GM21576 (cell line): ENCODE measurements at regions not wholly inside any gene's neighbourhood (a gene's known extent, or its start where the extent isn't known, plus 50 kb on each side); places are given as distances from the start of the nearest gene placed in this dataset.
"Not testable (repeated sequence)": the region's sequence is repeated elsewhere in the genome, so short reads cannot be mapped to it uniquely, and the experiment has no call there.

Experiments
- ATAC-seq: cut with Tn5 transposase; IDR thresholded peaks from one replicate; pipeline ENCODE4 v1.9.1; 2021; ENCODE audit warnings: mild to moderate bottlenecking, moderate library complexity; ENCODE audit not compliant: unreplicated experiment

DNA sequence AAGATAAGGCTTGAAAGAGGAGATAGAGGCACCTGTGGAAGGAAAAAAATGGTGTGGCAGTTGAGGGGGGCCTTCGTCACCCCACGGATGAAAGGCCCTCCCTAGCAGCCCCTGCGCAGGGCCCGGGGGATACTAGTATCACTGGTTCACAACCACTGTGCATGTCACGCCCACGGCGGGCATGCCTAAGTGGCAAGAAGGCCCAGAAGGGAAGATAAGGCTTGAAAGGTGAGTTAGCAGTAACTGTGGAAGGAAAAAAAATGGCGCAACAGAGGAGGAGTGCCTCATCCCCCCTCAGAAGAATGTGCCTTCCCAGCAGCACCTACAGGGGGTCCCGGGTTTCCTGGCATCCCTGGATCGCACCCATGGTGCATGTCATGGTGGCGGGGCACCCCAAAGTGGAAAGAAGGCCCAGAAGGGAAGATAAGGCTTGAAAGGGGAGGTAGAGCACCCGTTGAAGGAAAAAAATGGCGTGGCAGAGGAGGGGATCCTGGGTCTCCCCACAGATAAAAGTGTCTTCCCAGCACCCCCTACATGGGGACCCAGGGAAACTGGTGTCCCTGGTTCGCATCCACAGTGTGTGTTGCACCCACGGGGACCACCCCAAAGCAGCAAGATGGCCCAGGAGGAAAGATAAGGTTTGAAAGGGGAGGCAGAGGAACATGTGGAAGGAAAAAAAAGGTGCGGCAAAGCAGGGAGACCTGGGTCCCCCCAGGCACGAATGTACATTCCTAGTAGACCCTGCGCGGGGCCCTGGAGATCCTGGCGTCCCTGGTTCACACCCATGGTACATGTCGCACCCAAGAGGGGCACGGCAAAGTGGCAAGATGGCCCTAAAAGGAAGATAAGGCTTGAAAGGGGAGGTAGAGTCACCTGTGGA is 279.2 kb downstream of the ALG10 start:
- ATAC-seq: no peak

DNA sequence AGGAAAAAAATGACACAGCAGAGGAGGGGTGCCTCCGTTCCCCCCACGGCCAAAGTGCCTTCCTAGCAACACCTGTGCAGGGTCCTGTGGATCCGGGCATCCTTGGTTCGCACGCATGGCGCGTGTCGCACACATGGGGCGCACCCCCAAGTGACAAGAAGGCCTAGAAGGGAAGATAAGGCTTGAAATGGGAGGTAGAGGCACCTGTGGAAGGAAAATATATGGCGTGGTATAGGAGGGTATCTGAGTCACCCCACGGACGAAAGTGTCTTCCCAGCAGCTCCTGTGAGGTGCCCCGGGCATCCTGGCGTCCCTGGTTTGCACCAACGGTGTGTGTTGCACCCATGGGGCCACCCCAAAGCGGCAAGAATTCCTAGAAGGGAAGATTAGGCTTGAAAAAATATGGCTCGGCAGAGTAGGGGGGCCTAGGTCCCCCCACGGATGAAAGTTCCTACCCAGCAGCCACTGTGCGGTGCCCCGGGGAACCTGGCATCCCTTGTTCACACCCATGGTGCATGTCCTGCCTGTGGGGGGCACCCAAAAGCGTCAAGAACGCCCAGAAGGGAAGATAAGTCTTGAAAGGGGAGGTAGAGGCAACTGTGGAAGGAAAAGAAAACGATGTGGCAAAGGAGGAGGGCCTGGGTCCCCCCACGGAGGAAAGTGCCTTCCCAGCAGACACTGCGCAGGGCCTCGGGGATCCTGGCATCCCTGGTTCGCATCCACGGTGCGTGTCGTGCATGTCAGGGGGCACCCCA is 280.0 kb downstream of the ALG10 start:
- no peak for ATAC-seq

DNA sequence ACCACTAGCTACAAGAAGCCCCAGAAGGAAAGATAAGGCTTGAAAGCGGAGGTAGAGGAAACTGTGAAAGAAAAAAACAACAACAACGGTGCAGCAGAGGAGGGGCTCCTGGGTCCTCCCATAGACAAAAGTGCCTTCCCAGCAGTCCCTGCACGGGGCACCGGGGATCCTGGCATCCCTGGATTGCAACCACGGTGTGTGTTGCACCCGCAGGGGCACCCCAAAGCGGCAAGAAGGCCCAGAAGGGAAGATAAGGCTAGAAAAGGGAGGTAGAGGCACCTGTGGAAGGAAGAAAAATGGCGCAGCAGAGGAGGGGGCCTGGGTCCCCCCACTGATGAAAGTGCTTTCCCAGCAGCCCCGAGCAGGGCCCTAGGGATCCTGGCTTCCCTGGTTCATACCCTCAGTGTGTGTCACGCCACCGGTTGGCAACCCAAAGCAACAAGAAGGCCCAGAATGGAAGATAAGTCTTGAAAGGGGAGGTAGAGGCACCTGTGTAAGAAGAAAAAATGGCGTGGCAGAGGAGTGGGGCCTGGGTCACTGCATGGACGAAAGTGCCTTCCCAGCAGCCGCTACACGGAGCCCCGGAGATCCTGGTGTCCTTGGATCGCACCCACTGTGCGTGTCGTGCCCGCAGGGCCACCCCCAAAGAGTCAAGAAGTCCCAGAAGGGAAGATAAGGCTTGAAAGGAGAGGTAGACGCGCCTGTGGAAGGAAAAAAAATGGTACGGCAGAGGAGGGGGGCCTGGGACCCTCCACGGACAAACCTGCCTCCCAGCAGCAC is 281.0 kb downstream of the ALG10 start:
- no peak for ATAC-seq

DNA sequence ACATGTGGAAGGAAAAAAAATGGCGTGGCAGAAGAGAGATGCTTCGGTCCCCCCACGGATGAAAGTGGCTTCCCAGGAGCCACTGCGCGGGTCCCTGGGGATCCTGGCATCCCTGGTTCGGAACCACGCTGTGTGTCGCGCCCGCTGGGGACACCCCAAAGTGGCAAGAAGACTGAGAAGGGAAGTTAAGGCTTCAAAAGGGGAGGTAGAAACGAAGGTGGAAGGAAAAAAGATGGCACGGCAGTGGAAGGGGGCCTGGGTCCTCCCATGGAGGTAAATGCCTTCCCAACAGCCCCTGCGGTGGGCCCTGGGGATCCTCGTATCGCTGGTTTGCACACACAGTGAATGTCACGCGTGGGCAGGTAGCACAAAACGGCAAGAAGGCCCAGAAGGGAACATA is 281.7 kb downstream of the ALG10 start:
- ATAC-seq: no peak

DNA sequence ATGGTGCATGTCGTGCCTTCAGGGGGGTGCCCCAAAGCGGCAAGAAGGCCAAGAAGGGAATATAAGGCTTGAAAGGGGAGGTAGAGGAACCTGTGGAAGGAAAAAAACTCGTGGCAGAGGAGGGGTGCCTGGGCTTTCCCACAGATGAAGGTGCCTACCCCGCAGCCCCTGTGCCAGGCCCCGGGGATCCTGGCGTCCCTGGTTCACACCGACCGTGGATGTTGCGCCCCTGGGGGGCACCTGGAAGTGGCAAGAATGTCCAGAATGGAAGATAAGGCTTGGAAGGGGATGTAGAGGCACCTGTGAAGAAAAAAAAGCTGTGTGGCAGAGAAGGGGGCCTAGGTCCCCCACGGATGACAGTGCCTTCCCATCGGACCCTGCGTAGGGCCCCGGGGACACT is 282.2 kb downstream of the ALG10 start:
- no peak for ATAC-seq

DNA sequence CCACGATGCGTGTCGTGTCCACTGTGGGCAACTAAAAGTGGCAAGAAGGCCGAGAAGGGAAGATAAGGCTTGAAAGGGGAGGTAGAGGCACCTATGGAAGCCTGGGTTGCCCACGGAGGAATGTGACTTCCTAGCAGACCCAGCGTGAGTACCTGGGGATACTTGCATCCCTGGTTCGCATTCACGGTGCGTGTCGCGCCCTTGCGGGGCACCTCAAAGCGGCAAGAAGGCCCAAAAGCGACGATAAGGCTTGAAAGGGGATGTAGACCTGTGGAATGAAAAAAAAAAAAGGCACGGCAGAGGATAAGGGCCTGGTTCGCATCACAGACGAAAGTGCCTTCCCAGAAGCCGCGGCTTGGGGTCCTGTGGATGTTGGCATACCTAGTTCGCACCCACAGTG is 282.9 kb downstream of the ALG10 start:
- ATAC-seq: no peak

DNA sequence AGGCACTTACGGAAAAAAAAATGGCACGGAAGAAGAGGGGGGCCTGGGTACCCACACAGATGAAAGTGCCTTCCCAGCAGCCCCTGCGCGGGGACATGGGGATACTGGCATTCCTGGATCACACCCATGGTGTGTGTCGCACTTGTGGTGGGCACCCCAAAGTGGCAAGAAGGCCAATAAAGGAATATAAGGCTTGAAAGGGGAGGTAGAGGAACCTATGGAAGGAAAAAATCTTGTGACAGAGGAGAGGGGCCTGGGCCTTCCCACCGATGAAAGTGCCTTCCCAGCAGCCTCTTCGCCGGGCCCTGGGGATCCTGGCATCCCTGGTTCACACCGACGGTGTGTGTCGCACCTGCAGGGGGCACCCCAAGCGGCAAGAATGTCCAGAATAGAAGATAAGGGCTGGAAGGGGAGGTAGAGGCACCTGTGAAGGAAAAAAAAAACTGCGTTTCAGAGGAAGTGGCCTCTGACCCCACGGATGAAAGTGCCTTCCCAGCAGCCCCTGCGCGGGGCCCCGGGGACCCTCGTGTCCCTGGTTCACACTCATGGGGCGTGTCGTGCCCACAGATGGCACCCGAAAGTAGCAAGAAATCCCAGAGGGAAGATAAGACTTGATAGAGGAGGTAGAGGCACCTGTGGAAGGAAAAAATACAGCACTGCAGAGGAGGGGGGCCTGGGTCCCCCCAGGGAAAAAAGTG is 284.0 kb downstream of the ALG10 start:
- ATAC-seq: no peak

DNA sequence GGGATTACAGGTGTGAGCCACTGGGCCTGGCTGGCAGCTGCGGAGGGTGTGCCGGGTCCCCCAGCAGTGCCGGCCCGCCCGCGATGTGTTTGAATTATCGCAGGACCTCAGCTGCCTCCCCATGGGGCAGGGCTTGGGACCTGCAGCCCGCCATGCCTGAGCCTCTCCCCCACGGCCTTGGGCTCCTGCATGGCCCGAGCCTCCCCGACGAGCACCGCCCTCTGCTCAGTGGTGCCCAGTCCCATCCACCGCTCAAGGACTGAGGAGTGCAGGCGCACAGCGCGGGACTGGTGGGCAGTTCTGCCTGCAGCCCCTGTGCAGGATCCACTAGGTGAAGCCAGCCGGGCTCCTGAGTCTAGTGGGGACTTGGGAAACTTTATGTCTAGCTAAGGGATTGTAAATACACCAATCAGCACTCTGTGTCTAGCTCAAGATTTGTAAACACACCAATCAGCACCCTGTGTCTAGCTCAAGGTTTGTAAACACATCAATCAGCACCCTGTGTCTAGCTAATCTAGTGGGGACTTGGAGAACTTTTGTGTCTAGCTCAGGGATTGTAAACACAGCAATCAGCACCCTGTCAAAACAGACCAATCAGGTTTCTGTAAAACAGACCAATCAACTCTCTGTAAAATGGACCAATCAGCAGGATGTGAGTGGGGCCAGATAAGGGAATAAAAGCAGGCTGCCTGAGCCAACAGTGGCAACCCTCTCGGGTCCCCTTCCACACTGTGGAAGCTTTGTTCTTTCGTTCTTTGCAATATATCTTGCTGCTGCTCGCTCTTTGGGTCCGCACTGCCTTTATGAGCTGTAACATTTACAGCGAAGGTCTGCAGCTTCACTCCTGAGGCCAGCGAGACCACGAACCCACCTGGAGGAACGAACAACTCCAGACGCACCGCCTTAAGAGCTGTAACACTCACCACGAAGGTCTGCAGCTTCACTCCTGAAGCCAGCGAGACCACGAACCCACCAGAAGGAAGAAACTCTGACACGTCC is 287.8 kb downstream of the ALG10 start:
- ATAC-seq: not testable (repeated sequence)

DNA sequence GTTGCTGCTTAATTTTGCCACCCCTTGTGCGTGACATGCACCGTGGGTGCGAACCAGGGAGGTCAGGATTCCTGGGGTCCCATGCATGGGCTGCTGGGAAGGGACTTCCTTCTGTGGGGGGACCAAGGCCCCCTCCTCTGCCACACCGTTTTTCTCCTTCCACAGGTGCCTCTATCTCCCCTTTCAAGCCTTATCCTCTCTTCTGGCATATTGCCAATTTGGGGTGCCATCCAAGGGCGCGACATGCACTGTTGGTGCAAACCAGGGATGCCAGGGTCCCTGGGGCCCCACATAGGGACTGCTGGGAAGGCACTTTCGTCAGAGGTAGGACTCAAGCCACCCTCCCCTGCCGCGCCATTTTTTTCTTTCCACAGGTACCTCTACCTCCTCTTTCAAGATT is 289.0 kb downstream of the ALG10 start:
- no peak for ATAC-seq

DNA sequence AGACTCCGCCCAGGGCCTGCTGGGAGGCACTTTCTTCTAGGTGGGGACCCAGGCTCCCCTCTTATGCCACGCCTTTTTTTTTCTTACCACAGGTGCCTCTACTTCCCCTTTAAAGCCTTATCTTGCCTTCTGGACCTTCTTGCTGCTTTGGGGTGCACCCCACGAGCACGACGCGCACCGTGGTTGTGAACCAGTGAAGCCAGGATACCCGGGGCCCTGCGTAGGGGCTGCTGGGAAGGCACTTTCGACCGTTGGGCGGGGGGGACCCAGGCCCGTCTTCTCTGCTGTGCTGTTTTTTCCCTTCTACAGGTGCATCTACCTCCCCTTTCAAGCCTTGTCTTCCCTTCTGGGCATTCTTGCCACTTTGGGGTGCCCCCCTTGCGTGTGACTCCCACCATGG is 305.4 kb downstream of the ALG10 start:
- no peak for ATAC-seq

DNA sequence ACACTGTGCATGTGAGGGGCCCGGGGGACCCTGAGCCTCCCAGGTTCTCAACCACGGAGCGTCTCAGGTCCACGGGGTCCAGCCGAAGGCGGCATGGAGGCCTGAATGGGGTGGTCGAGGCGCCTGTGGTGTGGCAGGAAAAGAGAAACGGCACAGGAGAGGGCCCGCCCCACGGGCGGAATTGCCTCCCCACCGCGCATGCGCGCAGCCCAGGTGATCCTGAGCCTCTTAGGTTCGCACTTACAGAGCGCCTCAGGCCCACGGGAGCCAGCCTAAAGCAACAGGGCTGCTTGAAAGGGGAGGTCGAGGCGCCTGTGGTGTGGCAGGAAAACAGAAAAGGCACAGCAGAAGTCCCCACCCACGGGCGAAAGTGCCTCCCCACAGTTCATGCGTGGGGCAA is 311.0 kb downstream of the ALG10 start:
- ATAC-seq: no peak

DNA sequence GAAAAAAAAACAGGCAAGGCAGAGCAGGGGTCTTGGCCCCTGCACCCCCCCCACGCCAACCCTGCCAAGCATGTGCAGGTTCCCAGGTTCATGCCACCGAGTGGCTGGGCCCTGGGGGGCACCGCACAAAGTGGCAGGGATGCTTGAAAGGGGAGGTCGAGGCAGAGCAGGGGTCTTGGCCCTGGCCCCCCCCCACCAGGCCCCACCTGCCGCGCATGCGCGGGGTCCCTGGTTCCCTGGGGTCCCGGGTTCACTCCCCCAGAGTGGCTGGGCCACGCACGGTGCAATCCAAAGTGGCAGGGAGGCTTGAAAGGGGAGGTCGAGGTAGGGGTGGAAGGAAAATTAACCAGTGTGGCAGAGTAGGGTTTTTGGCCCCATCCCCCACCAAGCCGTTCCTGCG is 312.2 kb downstream of the ALG10 start:
- ATAC-seq: no peak

DNA sequence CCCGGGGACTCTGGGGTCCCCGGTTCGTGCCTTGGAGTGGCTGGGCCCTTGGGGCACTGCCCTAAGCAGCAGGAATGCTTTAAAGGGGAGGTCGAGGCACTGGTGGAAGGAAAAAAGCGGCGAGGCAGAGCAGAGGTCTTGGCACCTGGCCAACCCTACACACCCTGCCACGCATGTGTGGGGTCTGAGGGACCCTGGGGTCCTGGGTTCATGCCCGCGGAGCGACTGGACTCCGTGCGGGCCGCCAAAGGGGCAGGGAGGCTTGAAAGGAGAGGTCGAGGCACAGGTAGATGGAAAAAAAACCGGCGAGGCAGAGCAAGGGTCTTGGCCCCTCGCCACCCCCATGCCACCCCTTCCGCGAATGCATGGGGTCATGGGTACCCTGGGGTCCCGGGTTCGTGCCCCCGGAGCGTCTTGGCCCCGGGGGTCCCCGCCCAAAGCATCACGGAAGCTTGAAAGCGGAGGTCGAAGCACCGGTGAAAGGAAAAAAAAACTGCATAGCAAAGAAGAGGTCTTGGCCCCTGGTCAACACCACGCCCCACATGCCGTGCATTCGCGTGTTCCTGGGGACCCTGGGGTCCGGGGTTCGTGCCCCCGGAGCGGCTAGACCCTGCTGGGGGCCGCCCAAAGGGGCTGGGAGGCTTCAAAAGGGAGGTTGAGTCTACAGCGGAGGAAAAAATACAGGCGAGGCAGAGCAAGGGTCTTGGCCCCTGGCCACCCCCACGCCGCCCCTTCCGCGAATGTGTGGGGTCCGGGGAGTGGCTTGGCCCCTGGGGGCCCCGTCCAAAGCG is 312.9 kb downstream of the ALG10 start:
- no peak for ATAC-seq

DNA sequence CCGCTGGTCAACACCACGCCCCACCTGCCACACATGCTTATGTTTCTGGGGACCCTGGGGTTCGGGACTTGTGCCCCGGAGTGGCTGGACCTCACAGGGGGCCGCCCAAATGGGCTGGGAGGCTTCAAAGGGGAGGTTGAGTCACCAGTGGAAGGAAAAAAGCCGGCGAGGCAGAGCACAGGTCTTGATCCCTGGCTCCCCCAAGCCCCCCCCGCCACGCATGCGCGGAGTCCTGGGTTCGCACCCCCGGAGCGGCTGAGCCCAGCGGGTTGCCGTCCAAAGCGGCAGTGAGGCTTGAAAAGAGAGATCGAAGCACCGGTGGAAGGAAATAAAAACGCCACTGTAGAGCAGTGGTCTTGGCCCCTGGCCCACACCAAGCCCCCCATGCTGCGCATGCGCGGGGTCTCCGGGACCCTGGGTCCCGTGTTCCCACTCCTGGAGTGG is 313.5 kb downstream of the ALG10 start:
- no peak for ATAC-seq

DNA sequence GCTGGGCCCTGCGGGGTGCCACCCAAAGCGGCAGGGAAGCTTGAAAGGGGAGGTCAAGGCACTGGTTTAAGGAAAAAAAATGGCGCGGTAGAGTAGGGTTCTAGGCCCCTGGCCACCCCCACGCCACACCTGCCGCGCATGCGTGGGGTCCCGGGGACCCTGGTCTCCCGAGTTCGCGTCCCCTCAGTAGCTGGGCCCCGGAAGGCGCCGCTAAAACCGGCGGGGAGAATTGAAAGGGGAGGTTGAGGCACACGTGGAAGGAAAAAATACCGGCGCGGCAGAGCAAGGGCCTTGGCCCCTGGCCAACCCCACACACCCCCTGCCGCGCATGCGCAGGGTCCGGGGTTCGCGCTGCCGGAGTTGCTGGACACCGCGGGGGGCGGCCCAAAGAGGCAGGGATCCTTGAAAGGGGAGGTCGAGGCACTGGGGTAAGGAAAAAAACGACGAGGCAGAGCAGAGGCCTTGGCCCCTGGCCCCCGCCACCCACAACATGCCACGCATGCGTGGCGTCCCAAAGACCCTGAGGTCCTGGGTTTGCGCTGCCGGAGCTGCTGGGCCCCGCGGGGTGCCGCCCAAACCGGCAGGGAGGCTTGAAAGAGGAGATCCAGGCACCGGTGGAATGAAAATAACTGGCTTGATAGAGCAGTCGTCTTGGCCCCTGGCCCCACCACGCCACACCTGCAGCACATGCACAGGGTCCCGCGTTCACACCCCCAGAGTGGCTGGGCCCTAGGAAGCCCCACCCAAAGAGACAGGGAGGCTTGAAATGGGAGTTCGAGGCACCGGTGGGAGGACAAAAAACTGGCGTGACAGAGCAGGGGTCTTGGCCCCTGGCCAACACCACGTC is 314.5 kb downstream of the ALG10 start:
- ATAC-seq: no peak

DNA sequence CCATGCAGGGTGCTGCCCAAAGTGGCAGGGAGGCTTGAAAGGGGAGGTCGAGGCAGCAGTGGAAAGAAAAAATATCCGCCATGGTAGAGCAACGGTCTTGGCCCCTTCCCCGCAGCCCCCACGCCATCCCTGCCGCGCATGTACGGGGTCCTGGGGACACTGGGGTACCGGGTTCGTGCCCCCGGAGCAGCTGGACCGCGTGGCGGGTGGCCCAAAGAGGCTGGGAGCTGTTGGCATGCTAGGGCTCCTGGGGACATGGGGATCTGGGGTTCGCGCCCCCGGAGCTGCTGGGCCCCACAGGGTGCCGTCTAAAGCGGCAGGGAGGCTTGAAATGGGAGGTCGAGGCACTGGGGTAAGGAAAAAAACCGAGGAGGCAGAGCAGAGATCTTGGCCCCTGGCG is 316.5 kb downstream of the ALG10 start:
- no peak for ATAC-seq

DNA sequence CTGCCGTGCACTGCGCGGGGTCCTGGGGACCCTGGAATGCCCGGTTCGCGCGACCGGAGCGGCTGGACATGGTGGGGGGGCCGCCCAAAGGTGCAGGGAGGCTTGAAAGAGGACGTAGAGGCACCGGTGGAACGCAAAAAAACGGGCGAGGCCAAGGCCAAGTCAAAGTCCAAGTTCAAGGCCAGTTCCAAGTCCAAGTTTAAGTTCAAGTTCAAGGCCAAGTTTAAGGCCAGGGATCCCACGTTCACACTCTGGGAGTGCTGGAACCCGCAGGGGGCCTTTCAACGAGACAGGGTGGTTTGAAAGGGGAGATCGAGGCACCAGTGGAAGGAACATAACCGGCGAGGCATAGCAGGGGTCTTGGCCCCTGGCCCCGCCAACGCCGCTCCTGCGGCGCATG is 317.6 kb downstream of the ALG10 start:
- no peak for ATAC-seq
